ENCODE measurements at regions not wholly inside any gene's neighbourhood (a gene's known extent, or its start where the extent isn't known, plus 50 kb on each side); places are given as distances from the start of the nearest gene placed in this dataset.

GRCh38 chr12:92424338-92424737 is 278.5 kb upstream of the PLEKHG7 start:
- H3K36me3 ChIP-seq (ENCODE audit: control insufficient read depth, insufficient read depth, low read length), result no peaks in the 10 kb centered on the region
- TF ChIP-seq, protein P1, sequence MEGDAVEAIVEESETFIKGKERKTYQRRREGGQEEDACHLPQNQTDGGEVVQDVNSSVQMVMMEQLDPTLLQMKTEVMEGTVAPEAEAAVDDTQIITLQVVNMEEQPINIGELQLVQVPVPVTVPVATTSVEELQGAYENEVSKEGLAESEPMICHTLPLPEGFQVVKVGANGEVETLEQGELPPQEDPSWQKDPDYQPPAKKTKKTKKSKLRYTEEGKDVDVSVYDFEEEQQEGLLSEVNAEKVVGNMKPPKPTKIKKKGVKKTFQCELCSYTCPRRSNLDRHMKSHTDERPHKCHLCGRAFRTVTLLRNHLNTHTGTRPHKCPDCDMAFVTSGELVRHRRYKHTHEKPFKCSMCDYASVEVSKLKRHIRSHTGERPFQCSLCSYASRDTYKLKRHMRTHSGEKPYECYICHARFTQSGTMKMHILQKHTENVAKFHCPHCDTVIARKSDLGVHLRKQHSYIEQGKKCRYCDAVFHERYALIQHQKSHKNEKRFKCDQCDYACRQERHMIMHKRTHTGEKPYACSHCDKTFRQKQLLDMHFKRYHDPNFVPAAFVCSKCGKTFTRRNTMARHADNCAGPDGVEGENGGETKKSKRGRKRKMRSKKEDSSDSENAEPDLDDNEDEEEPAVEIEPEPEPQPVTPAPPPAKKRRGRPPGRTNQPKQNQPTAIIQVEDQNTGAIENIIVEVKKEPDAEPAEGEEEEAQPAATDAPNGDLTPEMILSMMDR (IDR thresholded peaks at IDR 0.05; ENCODE audit: insufficient read depth, low read length, poor library complexity, severe bottlenecking), result no peak
- no peak for DNase-seq (ENCODE audit: extremely low read depth, insufficient read length)
- no peaks in the 10 kb centered on the region for H3K27me3 ChIP-seq (replicated peaks; ENCODE audit: control insufficient read depth, insufficient read depth, low read length)
- no peak overlapping the region for H3K4me3 ChIP-seq (replicated peaks; ENCODE audit: low read depth, low read length)

- TF ChIP-seq, protein P1 (IDR thresholded peaks at IDR 0.05; ENCODE audit: insufficient read depth, low read length, poor library complexity, severe bottlenecking), result no peak
- Histone ChIP-seq H3K27me3 (replicated peaks; ENCODE audit: control insufficient read depth, insufficient read depth, low read length) (no peaks in the 10 kb centered on the region), H3K4me3 (replicated peaks; ENCODE audit: low read depth, low read length) (no peak overlapping the region), H3K36me3 (ENCODE audit: control insufficient read depth, insufficient read depth, low read length) (no peaks in the 10 kb centered on the region)
- DNase-seq (ENCODE audit: extremely low read depth, insufficient read length), result no peak
Measured at GRCh38 chr12:92421701-92422100, 276.1 kb upstream of the BTG1 start.

DNA sequence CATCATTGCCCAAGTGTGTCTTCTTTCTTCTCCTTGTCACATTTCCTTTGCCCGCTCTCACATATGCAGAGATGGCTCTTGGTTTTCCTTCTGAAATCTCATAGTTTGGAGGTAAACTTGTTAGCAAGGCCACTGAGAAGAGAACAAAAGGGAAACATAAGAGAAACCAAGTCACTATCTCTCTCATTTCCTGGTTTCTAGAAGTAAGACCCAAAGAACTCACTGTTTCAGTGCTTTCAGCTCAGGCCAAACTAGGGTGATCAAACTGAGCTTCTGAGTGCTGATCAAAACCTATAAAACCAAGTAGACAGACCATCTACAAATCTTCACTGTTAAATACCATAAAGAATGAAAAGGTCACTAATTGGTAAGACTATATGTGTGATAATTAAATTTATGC is 275.4 kb upstream of the BTG1 start:
- Histone ChIP-seq H3K4me3 (replicated peaks; ENCODE audit: low read depth, low read length) (no peak overlapping the region), H3K27me3 (replicated peaks; ENCODE audit: control insufficient read depth, insufficient read depth, low read length) (no peaks in the 10 kb centered on the region), H3K36me3 (ENCODE audit: control insufficient read depth, insufficient read depth, low read length) (no peaks in the 10 kb centered on the region)
- DNase-seq (ENCODE audit: extremely low read depth, insufficient read length), result no peak
- TF ChIP-seq, protein P1 (IDR thresholded peaks at IDR 0.05; ENCODE audit: insufficient read depth, low read length, poor library complexity, severe bottlenecking), result no peak

- H3K4me3 ChIP-seq (replicated peaks; ENCODE audit: low read depth, low read length), result no peak overlapping the region
- TF ChIP-seq, protein P1 (IDR thresholded peaks at IDR 0.05; ENCODE audit: insufficient read depth, low read length, poor library complexity, severe bottlenecking), result no peak
- no peaks in the 10 kb centered on the region for H3K27me3 ChIP-seq (replicated peaks; ENCODE audit: control insufficient read depth, insufficient read depth, low read length)
- no peak for DNase-seq (ENCODE audit: extremely low read depth, insufficient read length)
- H3K36me3 ChIP-seq (ENCODE audit: control insufficient read depth, insufficient read depth, low read length), result no peaks in the 10 kb centered on the region
Measured at GRCh38 chr12:92419201-92419600, 273.6 kb upstream of the BTG1 start.

DNA sequence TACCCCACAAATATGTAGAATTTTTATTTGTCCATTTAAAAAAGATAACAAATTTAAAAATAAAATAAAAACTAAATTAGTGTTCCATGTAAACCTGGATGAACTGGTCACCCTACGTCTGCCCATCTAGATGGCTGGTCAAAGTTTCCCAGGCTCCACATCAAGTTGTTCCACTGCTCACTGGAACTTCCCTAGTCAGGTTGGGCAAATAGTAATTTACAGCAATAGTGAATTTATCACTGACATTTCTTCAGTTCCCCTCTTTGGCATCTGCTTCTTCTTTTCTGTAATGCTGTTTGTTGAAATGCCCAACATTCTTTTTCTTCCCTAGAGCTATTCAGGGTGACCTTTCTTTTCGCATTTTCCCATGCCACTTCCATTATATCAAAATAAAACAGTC is 272.7 kb upstream of the BTG1 start:
- no peak overlapping the region for H3K4me3 ChIP-seq (replicated peaks; ENCODE audit: low read depth, low read length)
- no peaks in the 10 kb centered on the region for H3K36me3 ChIP-seq (ENCODE audit: control insufficient read depth, insufficient read depth, low read length)
- H3K27me3 ChIP-seq (replicated peaks; ENCODE audit: control insufficient read depth, insufficient read depth, low read length), result no peaks in the 10 kb centered on the region
- DNase-seq (ENCODE audit: extremely low read depth, insufficient read length), result no peak
- TF ChIP-seq, protein P1 (IDR thresholded peaks at IDR 0.05; ENCODE audit: insufficient read depth, low read length, poor library complexity, severe bottlenecking), result no peak

- no peaks in the 10 kb centered on the region for H3K36me3 ChIP-seq (ENCODE audit: control insufficient read depth, insufficient read depth, low read length)
- no peak for DNase-seq (ENCODE audit: extremely low read depth, insufficient read length)
- TF ChIP-seq, protein P1 (IDR thresholded peaks at IDR 0.05; ENCODE audit: insufficient read depth, low read length, poor library complexity, severe bottlenecking), result no peak
- no peak overlapping the region for H3K4me3 ChIP-seq (replicated peaks; ENCODE audit: low read depth, low read length)
- H3K27me3 ChIP-seq (replicated peaks; ENCODE audit: control insufficient read depth, insufficient read depth, low read length), result no peaks in the 10 kb centered on the region
Measured at GRCh38 chr12:92417373-92417772, 271.7 kb upstream of the BTG1 start.

Measured in GM06990 (cell line).